Neural cell (in vitro differentiated cells): ENCODE measurements at regions not wholly inside any gene's neighbourhood (a gene's known extent, or its start where the extent isn't known, plus 50 kb on each side); places are given as distances from the start of the nearest gene placed in this dataset.

ENCODE experiments used
- H2AFZ ChIP-seq: fragments of 200-600, 300-800 bp; sonication (generic), shearing (Covaris generic); 2 replicates; pipeline ENCODE4 v1.6.0; 2014; ENCODE audit warnings: low read depth, mild to moderate bottlenecking, antibody characterized with exemption, low read length, moderate library complexity
- H3F3A ChIP-seq: fragments of 200-600 bp; shearing (Covaris generic); 2 replicates; pipeline ENCODE4 v1.6.1; 2016; ENCODE audit warnings: mild to moderate bottlenecking, moderate library complexity, mixed read lengths, antibody characterized with exemption, low read length; ENCODE audit not compliant: insufficient read depth, poor library complexity, severe bottlenecking
- H3K27ac ChIP-seq: fragments of 200-600, 300-800 bp; sonication (generic), shearing (Covaris generic); 2 replicates; pipeline ENCODE4 v1.5.1; 2014; ENCODE audit warnings: mild to moderate bottlenecking, low read length, moderate library complexity
- H3K27me3 ChIP-seq: fragments of 300-800, 200-600 bp; sonication (generic), shearing (Covaris generic); 2 replicates; pipeline ENCODE4 v1.6.0; 2014; ENCODE audit warnings: mild to moderate bottlenecking, low read depth, low read length, moderate library complexity; ENCODE audit not compliant: insufficient read depth
- H3K36me3 ChIP-seq: fragments of 300-800, 200-600 bp; sonication (generic), shearing (Covaris generic); 2 replicates; pipeline ENCODE4 v1.5.1; 2014; ENCODE audit warnings: mild to moderate bottlenecking, antibody characterized with exemption, low read length, moderate library complexity; ENCODE audit not compliant: insufficient read depth
- H3K4me2 ChIP-seq: fragments of 300-800, 200-600 bp; sonication (generic), shearing (Covaris generic); 2 replicates; pipeline ENCODE4 v1.6.0; 2014; ENCODE audit warnings: mild to moderate bottlenecking, low read length
- H3K4me3 ChIP-seq: fragments of 300-800, 200-600 bp; sonication (generic), shearing (Covaris generic); 2 replicates; pipeline ENCODE4 v1.5.1; 2014; ENCODE audit warnings: mild to moderate bottlenecking, low read length, moderate library complexity
- H3K79me2 ChIP-seq: fragments of 200-600 bp; shearing (Covaris generic); replicated peaks from 2 replicates; pipeline ENCODE4 v1.6.0; 2014; ENCODE audit warnings: mild to moderate bottlenecking, low read length, moderate library complexity; ENCODE audit not compliant: insufficient read depth
- H3K9ac ChIP-seq: fragments of 300-800, 200-600 bp; sonication (generic), shearing (Covaris generic); 2 replicates; pipeline ENCODE4 v1.6.1; 2016; ENCODE audit warnings: mild to moderate bottlenecking, low read length, mixed read lengths
- H3K9me2 ChIP-seq: fragments of 200-600 bp; shearing (Covaris generic); 2 replicates; pipeline ENCODE4 v1.6.1; 2016; ENCODE audit warnings: mild to moderate bottlenecking, low read length, mixed read lengths; ENCODE audit not compliant: insufficient read depth
- H3K9me3 ChIP-seq: fragments of 200-600, 300-800 bp; sonication (generic), shearing (Covaris generic); 2 replicates; pipeline ENCODE4 v1.6.1; 2016; ENCODE audit warnings: mild to moderate bottlenecking, mixed run types, low read length, moderate library complexity, mixed read lengths
- H4K20me1 ChIP-seq: fragments of 200-600 bp; shearing (Covaris generic); 2 replicates; pipeline ENCODE4 v1.6.1; 2016; ENCODE audit warnings: mild to moderate bottlenecking, mixed run types; ENCODE audit not compliant: insufficient read depth
- CTCF ChIP-seq: fragments of 450-650 bp; IDR thresholded peaks from 2 replicates; pipeline ENCODE4 v1.5.1; 2014; ENCODE audit warnings: antibody characterized with exemption, mild to moderate bottlenecking, moderate library complexity; ENCODE audit not compliant: poor library complexity, severe bottlenecking
- EZH2 ChIP-seq: fragments of 200-600, 300-800 bp; shearing (Covaris generic), sonication (generic); IDR thresholded peaks from 2 replicates; pipeline ENCODE4 v1.6.1; 2014; ENCODE audit warnings: antibody characterized with exemption, low read length, borderline replicate concordance, mild to moderate bottlenecking; ENCODE audit not compliant: insufficient read depth, poor library complexity, severe bottlenecking
- MXI1 ChIP-seq: fragments of 450-650 bp; conservative IDR thresholded peaks from 2 replicates; pipeline ENCODE4 v1.6.1; 2014; ENCODE audit warnings: antibody characterized with exemption, mild to moderate bottlenecking; ENCODE audit not compliant: poor library complexity, severe bottlenecking
- POLR2AphosphoS5 ChIP-seq: IDR thresholded peaks from 2 replicates; pipeline ENCODE4 v1.6.1; 2012
- RAD21 ChIP-seq: fragments of 450-650 bp; conservative IDR thresholded peaks from 2 replicates; pipeline ENCODE4 v1.6.1; 2014; ENCODE audit warnings: antibody characterized with exemption, mild to moderate bottlenecking, moderate library complexity
- TAF1 ChIP-seq: IDR thresholded peaks from 2 replicates; pipeline ENCODE4 v1.6.1; 2012; ENCODE audit warnings: low read depth
- small RNA-seq, 3 experiments: library from RNA; depleted of rRNA; stranded (forward); fragments of <200 nt; gene quantifications; one replicate each; pipeline ENCODE3, GENCODE V24; 2012

- no peak overlapping the region for H3K9ac ChIP-seq
- H3K4me2 ChIP-seq = no peak overlapping the region
- no peaks in the 10 kb centered on the region for H3K9me2 ChIP-seq
- no peaks in the 10 kb centered on the region for H3K79me2 ChIP-seq
- no peaks in the 10 kb centered on the region for H4K20me1 ChIP-seq
- H3K4me3 ChIP-seq = no peak overlapping the region
- no peak for TF ChIP-seq TAF1
- no peaks in the 10 kb centered on the region for H3K9me3 ChIP-seq
- no peaks in the 10 kb centered on the region for H3F3A ChIP-seq
- H3K27ac ChIP-seq = no peak overlapping the region
- H2AFZ ChIP-seq = no peak overlapping the region
- no peaks in the 10 kb centered on the region for H3K27me3 ChIP-seq
- no peaks in the 10 kb centered on the region for H3K36me3 ChIP-seq
Measured at GRCh38 chr5:22910523-22910922, 57.4 kb upstream of the CDH12 start.

GRCh38 chr5:22908586-22908985, 55.4 kb upstream of the CDH12 start:
- Histone ChIP-seq H3K36me3 (no peaks in the 10 kb centered on the region), H2AFZ (no peak overlapping the region), H3K27me3 (no peaks in the 10 kb centered on the region)

GRCh38 chr5:22908129-22908528, 55.0 kb upstream of the CDH12 start:
- Histone ChIP-seq H4K20me1 (no peaks in the 10 kb centered on the region), H3K27me3 (no peaks in the 10 kb centered on the region), H3K4me3 (no peak overlapping the region), H3K9me2 (no peaks in the 10 kb centered on the region), H3K36me3 (no peaks in the 10 kb centered on the region), H3K9me3 (no peaks in the 10 kb centered on the region), H2AFZ (no peak overlapping the region), H3K79me2 (no peaks in the 10 kb centered on the region), H3F3A (no peaks in the 10 kb centered on the region), H3K9ac (no peak overlapping the region), H3K27ac (no peak overlapping the region), H3K4me2 (no peak overlapping the region)
- no peak for TF ChIP-seq MXI1

More at GRCh38 chr5:22908586-22908985, 55.4 kb upstream of the CDH12 start:
- Histone ChIP-seq H3K27ac (no peak overlapping the region), H3K9me3 (no peaks in the 10 kb centered on the region), H3K79me2 (no peaks in the 10 kb centered on the region), H4K20me1 (no peaks in the 10 kb centered on the region), H3K9me2 (no peaks in the 10 kb centered on the region), H3K4me3 (no peak overlapping the region), H3K4me2 (no peak overlapping the region), H3F3A (no peaks in the 10 kb centered on the region), H3K9ac (no peak overlapping the region)
- no peak for TF ChIP-seq CTCF
- no peak for TF ChIP-seq MXI1
- no peak for TF ChIP-seq POLR2AphosphoS5
- no peak for TF ChIP-seq RAD21
- no peak for TF ChIP-seq EZH2
- no peak for TF ChIP-seq TAF1

Small RNA genes in the stretch of these regions (small RNA-seq; reads per million reads assigned to genes)
- 0 to 1.2 (median 0) reads per million in 3 experiments for gene RF00019
